Left renal cortex interstitium (tissue), 4 donors: ENCODE measurements at regions not wholly inside any gene's neighbourhood (a gene's known extent, or its start where the extent isn't known, plus 50 kb on each side); places are given as distances from the start of the nearest gene placed in this dataset.

Source experiments
- DNase-seq, 4 donors: peaks; one replicate each; pipeline ENCODE4 v3.0.0-alpha.2; 2013; ENCODE audit warnings: low read depth in 4 of 4, low spot score in 2 of 4, missing footprints in 1 of 4

- DNase-seq, result no peak
These were observed 283.0 kb downstream of the GASK1B start for GRCh38 chr4:157889788-157890187.

- DNase-seq, result no peak
These were observed 284.5 kb downstream of the GASK1B start for GRCh38 chr4:157888281-157888680.

DNA sequence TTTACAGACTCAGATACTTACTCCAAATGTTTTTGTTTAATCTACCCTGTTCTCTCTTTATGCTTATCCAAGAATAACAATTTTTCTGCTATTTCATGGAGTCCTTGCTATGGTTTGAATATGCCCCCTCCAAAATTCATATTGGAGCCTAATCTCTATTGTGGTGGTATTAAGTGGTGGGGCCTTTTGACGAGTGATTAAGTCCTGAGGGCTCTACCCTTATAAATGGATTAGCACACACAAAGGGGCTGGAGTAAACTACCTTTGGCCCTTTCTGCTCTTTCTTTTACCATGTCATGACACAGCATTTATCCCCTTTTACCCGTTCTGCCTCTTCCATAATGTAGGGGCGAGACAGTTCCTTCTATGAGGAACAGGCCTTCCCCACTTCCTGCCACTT lies 285.5 kb downstream of the GASK1B start:
- no peak for DNase-seq

DNA sequence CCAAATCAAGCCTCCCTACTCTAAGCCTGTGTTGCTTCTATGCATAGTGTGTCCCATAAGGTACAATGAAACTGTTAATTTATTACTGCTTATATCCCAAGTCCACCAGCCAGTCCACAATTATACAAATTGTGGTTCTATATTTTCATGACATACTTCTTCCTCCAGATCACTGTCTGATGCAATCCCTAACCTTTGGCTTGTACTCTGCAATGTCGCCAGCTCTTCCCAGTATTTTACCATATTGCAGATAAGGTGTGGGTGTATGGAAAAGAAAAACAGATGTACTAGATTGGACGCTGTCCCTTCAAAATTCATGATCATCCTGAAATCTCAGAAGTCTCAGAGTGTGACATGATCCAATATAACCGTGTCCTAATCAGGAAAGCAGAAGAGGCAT lies 286.2 kb downstream of the GASK1B start:
- DNase-seq, result no peak

- no peak for DNase-seq
These were observed 287.0 kb downstream of the GASK1B start for GRCh38 chr4:157885811-157886210.

- DNase-seq, result no peak
These were observed 289.9 kb downstream of the GASK1B start for GRCh38 chr4:157882901-157883300.

GRCh38 chr4:157880761-157881160 lies 292.1 kb downstream of the GASK1B start:
- no peak for DNase-seq

DNA sequence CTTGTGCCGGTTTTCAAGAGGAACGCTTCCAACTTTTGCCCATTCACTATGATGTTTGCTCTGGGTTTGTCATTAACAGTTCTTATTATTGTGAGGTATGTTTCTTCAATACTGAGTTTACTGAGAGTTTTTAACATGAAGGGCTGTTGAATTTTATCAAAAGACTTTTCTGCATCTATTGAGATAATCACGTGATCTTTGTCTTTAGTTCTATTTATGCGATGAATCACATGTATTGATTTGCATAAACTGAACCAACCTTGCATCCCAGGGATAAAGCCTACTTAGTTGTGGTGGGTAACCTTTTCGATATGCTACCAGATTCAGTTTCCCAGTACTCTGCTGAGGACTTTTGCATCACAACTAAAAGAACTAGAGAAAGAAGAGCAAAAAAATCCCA lies 318.0 kb downstream of the GASK1B start:
- DNase-seq, result no peak

GRCh38 chr4:157840648-157841047 lies 332.2 kb downstream of the GASK1B start:
- no peak for DNase-seq

- no peak for DNase-seq
These were observed 332.8 kb downstream of the GASK1B start for GRCh38 chr4:157840034-157840433.

- no peak for DNase-seq
These were observed 334.5 kb downstream of the GASK1B start for GRCh38 chr4:157838366-157838765.

DNA sequence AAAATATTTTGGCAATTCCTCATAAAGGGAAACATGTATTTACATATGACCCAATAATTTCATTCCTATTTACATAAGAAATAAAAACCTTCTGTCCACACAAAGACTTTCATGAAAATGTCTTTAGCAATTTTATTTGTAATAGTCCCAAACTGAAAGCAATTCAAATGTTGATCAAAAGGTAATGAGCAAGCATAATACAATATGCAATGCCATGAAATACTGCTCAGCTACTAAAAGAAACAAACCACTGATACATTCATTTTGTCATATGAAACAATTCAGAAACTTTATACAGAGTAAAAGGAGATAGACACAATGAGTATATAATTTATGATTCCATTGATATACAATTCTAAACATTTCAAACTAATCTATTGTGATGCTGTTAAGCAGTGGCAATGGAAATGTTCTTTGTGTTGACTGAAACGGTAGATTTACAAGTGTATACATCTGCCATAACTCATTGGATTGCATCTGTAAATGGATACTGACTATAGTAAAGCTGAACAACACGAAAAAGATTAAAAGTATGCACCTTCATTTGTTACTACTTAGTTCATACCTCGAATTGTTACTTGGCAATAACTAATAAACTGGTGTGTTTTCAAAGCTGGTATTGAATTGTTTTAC lies 335.6 kb downstream of the GASK1B start:
- no peak for DNase-seq

GRCh38 chr4:157832596-157832995 lies 340.2 kb downstream of the GASK1B start:
- DNase-seq, result no peak

DNA sequence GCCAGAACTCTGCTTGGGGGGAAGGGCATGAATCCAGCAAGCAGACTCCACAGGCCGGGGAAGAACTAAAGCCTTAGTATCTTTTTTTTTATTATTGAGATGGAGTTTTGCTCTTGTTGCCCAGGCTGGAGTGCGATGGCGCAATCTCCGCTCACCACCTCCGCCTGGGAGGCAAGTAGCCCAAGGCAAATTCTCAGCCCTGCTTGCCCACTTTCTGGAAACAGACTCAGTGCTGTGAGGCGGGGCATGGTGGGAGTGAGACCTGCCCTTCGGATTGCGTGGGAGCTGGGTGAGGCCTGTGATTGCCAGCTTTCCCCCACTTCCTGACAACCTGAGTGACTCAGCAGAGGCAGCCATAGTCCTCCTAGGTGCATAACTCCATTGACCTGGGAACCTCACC lies 348.8 kb downstream of the GASK1B start:
- no peak for DNase-seq

DNA sequence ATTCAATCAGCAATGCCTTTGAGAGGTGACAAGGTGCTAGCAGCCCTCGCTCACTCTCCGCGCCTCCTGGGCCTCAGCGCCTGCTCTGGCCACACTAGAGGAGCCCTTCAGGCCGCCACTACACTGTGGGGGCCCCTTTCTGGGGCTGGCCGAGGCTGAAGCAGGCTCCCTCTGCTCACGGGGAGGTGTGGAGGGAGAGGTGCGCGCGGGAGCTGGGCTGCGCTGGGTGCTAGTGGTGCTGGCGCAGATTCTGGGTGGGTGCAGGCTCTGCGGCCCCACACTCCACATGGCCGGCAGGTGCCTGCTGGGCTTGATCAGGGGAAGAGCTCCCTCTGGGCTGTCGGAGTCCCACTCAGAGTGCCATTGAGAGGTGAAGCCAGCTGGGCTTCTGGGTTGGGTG lies 351.0 kb downstream of the GASK1B start:
- DNase-seq, result no peak

DNA sequence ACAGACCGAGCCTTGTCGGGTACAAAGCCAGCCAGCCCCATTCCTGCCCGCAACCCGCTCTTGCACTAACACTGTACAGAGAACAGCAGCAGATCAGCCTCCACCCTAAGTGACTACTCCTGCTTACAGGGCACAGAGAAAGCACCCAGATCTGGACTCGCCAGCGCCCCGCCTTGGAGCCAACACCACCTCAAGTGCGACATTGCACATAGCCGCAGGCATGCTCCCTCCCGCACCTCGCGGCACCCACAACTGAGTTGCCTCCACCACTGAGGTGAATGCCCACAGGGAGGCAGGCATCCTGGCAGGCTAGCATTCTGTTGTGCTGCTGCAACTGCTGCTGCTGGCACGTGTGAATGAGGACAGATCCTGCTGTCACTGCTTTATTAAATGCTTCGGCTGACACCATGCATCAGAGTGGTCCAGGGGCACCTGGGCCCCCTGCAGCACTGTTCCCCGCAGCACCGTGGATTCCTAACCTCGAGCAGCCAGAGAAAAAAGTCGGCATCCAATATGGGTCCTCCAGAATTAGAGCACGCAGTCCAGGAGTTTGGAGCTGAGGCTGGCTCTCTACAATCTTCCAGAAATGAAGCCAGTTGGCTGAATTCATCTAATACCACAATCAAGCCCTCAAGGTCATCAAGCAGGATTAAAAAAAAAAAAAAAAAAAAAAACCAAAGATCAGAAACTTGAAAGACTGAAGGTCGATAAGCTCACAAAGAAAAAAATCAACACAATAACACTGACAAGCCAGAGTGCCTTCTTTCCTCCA lies 352.9 kb downstream of the GASK1B start:
- no peak for DNase-seq

DNA sequence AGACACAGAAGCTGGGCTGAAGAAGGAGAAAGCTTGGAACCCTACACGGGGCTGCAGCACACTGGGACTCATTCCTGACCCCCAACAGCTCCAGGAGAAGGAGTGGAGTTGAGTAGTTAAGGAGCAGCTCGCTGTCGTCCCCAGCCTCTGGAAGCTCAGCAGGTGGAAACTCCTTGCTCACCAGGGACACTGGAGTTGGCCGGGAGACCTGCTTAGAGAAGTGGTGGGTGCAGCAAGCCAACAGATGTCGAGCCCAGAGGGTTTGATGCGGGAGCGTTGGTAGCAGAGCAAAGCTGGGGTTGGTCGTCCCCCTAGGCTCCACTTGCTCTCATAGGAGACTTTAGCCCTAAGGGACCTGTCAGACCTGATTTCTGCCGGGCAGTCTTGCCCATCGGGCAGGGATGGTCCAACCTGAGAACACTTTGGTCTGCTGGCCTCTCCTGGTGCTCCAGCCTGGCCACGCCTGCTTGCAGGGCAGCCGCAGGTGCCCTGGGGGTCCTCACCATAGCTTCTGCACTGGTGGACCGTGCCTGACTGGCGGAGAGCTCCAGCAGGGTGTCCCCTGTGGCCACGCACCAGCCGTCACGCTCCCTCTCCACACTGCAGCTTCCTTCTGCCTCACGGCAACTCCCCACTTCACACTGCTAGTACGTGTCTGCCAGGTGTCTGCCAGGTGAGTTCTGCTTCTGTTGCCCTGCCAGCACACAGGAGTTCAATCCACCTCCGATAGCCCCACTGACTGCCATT lies 353.7 kb downstream of the GASK1B start:
- DNase-seq, result no peak

DNA sequence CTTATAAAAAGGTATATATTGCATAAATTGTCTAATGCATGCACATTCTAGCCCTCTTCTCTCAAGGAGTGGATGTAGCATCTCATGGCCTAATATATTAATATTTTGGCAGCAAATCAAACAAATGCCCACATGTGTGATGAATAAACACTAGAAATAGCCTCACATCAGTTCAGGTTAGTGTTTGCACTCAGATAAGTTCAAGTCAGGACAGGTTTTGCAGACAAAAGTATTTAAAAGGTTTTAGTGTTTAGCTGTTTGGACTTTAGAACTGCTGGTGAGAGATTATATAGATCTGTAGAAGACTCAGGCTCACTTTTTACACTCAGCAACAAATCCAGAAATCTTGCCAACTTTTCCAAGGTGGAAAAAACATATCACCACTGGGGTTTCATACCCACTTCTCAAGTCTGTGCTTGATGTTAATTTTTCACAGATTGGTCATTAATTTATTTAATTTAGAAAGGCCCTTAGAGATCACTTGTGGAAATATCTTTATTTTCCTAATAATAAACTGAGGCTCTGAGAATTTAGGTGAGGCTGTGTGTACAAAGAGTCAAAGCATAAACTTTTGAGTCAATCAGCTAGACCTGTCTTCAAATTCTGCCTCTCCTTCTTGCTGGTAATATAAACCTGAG lies 362.6 kb downstream of the GASK1B start:
- DNase-seq, result no peak

DNA sequence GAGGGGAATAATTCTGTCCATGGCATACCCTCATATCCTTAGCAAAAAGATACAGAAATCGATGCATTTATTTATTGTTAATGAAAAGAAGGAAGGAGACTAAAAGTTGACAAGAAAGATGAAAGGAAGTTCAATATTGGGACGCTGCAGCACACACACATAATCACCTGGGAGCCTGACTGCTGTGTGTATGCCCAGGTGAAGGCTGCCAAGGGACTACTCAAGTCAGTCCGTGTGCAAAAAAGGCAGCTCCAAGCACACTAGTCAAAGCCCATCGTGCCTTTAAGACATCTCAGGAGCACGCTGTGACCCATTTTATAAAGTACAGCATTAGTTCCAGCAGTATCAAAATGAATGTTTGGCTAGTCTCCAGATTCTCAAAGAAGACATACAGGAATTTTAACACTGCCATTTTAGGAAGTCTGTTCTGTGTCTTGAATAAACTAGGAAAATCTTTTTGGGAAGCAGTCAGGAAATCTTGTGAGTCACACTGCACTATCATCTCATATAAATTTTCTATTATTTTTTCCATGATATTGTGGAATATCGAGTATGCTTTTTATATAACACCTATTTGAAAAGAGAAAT lies 363.9 kb downstream of the GASK1B start:
- DNase-seq, result no peak

- DNase-seq, result no peak
These were observed 366.6 kb downstream of the GASK1B start for GRCh38 chr4:157806184-157806583.

DNA sequence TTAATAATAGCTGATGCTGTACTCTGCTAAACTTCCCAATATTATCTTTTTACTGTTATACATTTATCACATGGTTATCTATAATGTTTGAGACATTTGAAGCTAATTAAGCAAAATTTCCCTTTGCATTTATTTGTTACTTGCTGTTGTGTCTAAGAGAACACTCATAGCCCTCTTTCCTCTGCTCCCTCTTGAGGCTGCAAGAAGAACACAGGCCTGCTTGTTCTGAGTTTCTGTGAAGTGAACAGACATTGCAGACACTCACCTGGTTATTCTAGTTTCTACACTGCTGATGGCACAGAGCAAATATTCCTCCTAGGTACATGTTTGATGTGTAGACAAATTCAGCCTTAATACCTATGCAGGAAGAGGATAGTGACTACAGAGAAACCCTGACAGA lies 367.8 kb downstream of the GASK1B start:
- DNase-seq, result no peak
